HCT116 (cell line): ENCODE measurements at regions not wholly inside any gene's neighbourhood (a gene's known extent, or its start where the extent isn't known, plus 50 kb on each side); places are given as distances from the start of the nearest gene placed in this dataset.

Experiments
- ATAC-seq: fragments of 200-7000 bp; cut with Tn5 transposase; 2 replicates; pipeline ENCODE4 v1.9.1; 2020; ENCODE audit warnings: mild to moderate bottlenecking, moderate library complexity
- BruUV-seq: library from RNA; stranded (reverse); fragments of 400-500 nt; replicated peaks from 2 replicates; lab custom pipeline; 2021; lab: Mats Ljungman, UMichigan
- CTCF ChIA-PET: fragments of 300-600 bp; sonication (Branson Sonifier 250); formaldehyde crosslinking; loops from one replicate; lab custom pipeline; 2021; ENCODE audit warnings: antibody characterized with exemption; lab: Charles Lee
- POLR2A ChIA-PET: fragments of 300-600, 350-600 bp; sonication (Branson Sonifier 250); formaldehyde crosslinking; loops from one replicate; lab custom pipeline; 2021; ENCODE audit warnings: antibody characterized with exemption; lab: Charles Lee
- RAD21 ChIA-PET, 2 experiments: fragments of 300-600 bp; sonication (Branson Sonifier 250); formaldehyde crosslinking; loops; one replicate each; lab custom pipeline; 2023; ENCODE audit warnings: low total read pairs in 2 of 2; ENCODE audit not compliant: uncharacterized antibody in 2 of 2, unreplicated experiment in 2 of 2, low non-redundant PET in 1 of 2; lab: Charles Lee
- DNase-seq: peaks from one replicate; pipeline ENCODE4 v3.0.0-alpha.2; 2010; ENCODE audit warnings: low read depth, low spot score
- H2AFZ ChIP-seq: fragments of 200-600 bp; shearing (Covaris generic), sonication (generic); 2 replicates; pipeline ENCODE4 v1.6.1; 2017; ENCODE audit warnings: low read depth, mixed run types, mixed read lengths, antibody characterized with exemption, low read length; ENCODE audit not compliant: poor library complexity, severe bottlenecking
- H3K27ac ChIP-seq: 2 replicates; pipeline ENCODE4 v1.5.1; 2012; ENCODE audit warnings: low read depth, low read length
- H3K27me3 ChIP-seq: fragments of 200-600 bp; sonication (generic); 2 replicates; pipeline ENCODE4 v1.6.1; 2016; ENCODE audit warnings: mixed run types, low read length, mixed read lengths; ENCODE audit not compliant: insufficient read depth
- H3K36me3 ChIP-seq, 2 experiments: fragments of 200-500 bp in 1 of 2; fragments of 200-600 bp in 1 of 2; sonication (Bioruptor generic) in 1 of 2; sonication (generic) in 1 of 2; 2 replicates each; pipeline versions ENCODE4 v1.5.1 to v1.6.1; 2014 to 2016; ENCODE audit warnings: low read length in 2 of 2, inconsistent platforms in 1 of 2, mixed read lengths in 1 of 2, mixed run types in 1 of 2; ENCODE audit not compliant: insufficient read depth in 2 of 2, control insufficient read depth in 1 of 2
- H3K4me1 ChIP-seq, 2 experiments: fragments of 200-600 bp in 1 of 2; sonication (generic) in 1 of 2; 2 replicates each; pipeline versions ENCODE4 v1.5.1 to v1.6.1; 2012 to 2017; ENCODE audit warnings: low read length in 2 of 2, inconsistent platforms in 1 of 2, mild to moderate bottlenecking in 1 of 2, mixed read lengths in 1 of 2, mixed run types in 1 of 2, moderate library complexity in 1 of 2; ENCODE audit not compliant: insufficient read depth in 2 of 2, control insufficient read depth in 1 of 2
- H3K4me2 ChIP-seq: fragments of 200-600 bp; sonication (generic); 2 replicates; pipeline ENCODE4 v1.6.1; 2017; ENCODE audit warnings: mixed run types, low read length, mixed read lengths
- H3K4me3 ChIP-seq, 2 experiments: fragments of 200-600 bp in 1 of 2; sonication (generic) in 1 of 2; replicated peaks in 1 of 2; 2 replicates each; pipeline ENCODE4 v1.5.1; 2011 to 2016; ENCODE audit warnings: low read length in 2 of 2, control low read depth in 1 of 2, low read depth in 1 of 2, mild to moderate bottlenecking in 1 of 2, mixed read lengths in 1 of 2, mixed run types in 1 of 2
- H3K79me2 ChIP-seq: fragments of 200-600 bp; sonication (generic); 2 replicates; pipeline ENCODE4 v1.6.1; 2017; ENCODE audit warnings: mild to moderate bottlenecking, mixed run types, low read length, moderate library complexity, mixed read lengths; ENCODE audit not compliant: insufficient read depth
- H3K9ac ChIP-seq: fragments of 200-600 bp; sonication (generic); 2 replicates; pipeline ENCODE4 v1.6.1; 2016; ENCODE audit warnings: low read length, mixed read lengths
- H3K9me2 ChIP-seq: fragments of 200-600 bp; sonication (generic), shearing (Covaris generic); 2 replicates; pipeline ENCODE4 v1.6.1; 2017; ENCODE audit warnings: mixed run types, mild to moderate bottlenecking, moderate library complexity; ENCODE audit not compliant: insufficient read depth
- H3K9me3 ChIP-seq, 2 experiments: fragments of 200-500 bp in 1 of 2; fragments of 200-600 bp in 1 of 2; sonication (Bioruptor generic) in 1 of 2; sonication (generic) in 1 of 2; 2 replicates each; pipeline ENCODE4 v1.6.1; 2014 to 2017; ENCODE audit warnings: low read length in 2 of 2, mixed read lengths in 2 of 2, inconsistent platforms in 1 of 2, low read depth in 1 of 2, mild to moderate bottlenecking in 1 of 2, mixed run types in 1 of 2, moderate library complexity in 1 of 2; ENCODE audit not compliant: control insufficient read depth in 1 of 2, insufficient read depth in 1 of 2
- H4K20me1 ChIP-seq: fragments of 200-600 bp; sonication (generic), shearing (Covaris generic); 2 replicates; pipeline ENCODE4 v1.6.1; 2017; ENCODE audit warnings: mixed run types, mild to moderate bottlenecking, moderate library complexity; ENCODE audit not compliant: insufficient read depth
- CEBPB ChIP-seq: IDR thresholded peaks from 2 replicates; pipeline ENCODE4 v1.6.1; 2012; ENCODE audit warnings: low read depth
- ELF1 ChIP-seq: IDR thresholded peaks from 2 replicates; pipeline ENCODE4 v1.6.1; 2012; ENCODE audit warnings: low read depth, borderline replicate concordance
- EZH2phosphoT487 ChIP-seq: fragments of 200-600 bp; IDR thresholded peaks from 2 replicates; pipeline ENCODE4 v1.6.1; 2018; ENCODE audit warnings: antibody characterized with exemption, borderline replicate concordance
- FOSL1 ChIP-seq: IDR thresholded peaks from 2 replicates; pipeline ENCODE4 v1.6.1; 2012; ENCODE audit warnings: low read depth
- JUND ChIP-seq: IDR thresholded peaks from 2 replicates; pipeline ENCODE4 v1.6.1; 2012
- POLR2A ChIP-seq: IDR thresholded peaks from 2 replicates; pipeline ENCODE4 v1.7.0; 2011; ENCODE audit warnings: borderline replicate concordance; ENCODE audit not compliant: insufficient read depth, insufficient read length; ENCODE audit errors: extremely low read depth
- RAD21 ChIP-seq: IDR thresholded peaks from 2 replicates; pipeline ENCODE4 v1.6.1; 2012; ENCODE audit warnings: low read depth, mild to moderate bottlenecking
- SIN3A ChIP-seq: IDR thresholded peaks from 2 replicates; pipeline ENCODE4 v1.6.1; 2012; ENCODE audit warnings: low read depth
- SP1 ChIP-seq: IDR thresholded peaks from 2 replicates; pipeline ENCODE4 v1.6.1; 2012; ENCODE audit warnings: low read depth
- SRF ChIP-seq: IDR thresholded peaks from 2 replicates; pipeline ENCODE4 v1.6.1; 2012; ENCODE audit warnings: low read depth
- TCF7L2 ChIP-seq: IDR thresholded peaks from 2 replicates; pipeline ENCODE4 v1.7.0; 2011; ENCODE audit warnings: borderline replicate concordance, inconsistent platforms; ENCODE audit not compliant: insufficient read depth, insufficient read length; ENCODE audit errors: extremely low read depth
- YY1 ChIP-seq: IDR thresholded peaks from 2 replicates; pipeline ENCODE4 v1.6.1; 2011; ENCODE audit warnings: low read length, low read depth, moderate library complexity, mild to moderate bottlenecking; ENCODE audit not compliant: insufficient replicate concordance; ENCODE audit errors: extremely low read depth
- ZFX ChIP-seq: fragments of 450-650 bp; IDR thresholded peaks from 2 replicates; pipeline ENCODE4 v1.6.1; 2017
- ZNF274 ChIP-seq: fragments of 200-500 bp; sonication (Bioruptor generic); IDR thresholded peaks from 2 replicates; pipeline ENCODE4 v1.6.1; 2014; ENCODE audit warnings: mild to moderate bottlenecking, low read depth, low read length, inconsistent platforms
- intact Hi-C: fragments of 100-400 bp; cut with micrococcal nuclease; formaldehyde crosslinking; loops from 2 replicates; pipeline ENCODE4 v1.10.0; 2022
- TF ChIP-seq, protein P1 (sequence below): IDR thresholded peaks from 2 replicates; pipeline ENCODE4 v1.6.1; 2011; ENCODE audit warnings: mild to moderate bottlenecking, low read length, moderate library complexity; ENCODE audit not compliant: insufficient replicate concordance; ENCODE audit errors: extremely low read depth
- TF ChIP-seq, protein P2 (sequence below): IDR thresholded peaks from 2 replicates; pipeline ENCODE4 v1.6.1; 2012
- TF ChIP-seq, protein P3 (sequence below): IDR thresholded peaks from 2 replicates; pipeline ENCODE4 v1.6.1; 2012

DNA sequence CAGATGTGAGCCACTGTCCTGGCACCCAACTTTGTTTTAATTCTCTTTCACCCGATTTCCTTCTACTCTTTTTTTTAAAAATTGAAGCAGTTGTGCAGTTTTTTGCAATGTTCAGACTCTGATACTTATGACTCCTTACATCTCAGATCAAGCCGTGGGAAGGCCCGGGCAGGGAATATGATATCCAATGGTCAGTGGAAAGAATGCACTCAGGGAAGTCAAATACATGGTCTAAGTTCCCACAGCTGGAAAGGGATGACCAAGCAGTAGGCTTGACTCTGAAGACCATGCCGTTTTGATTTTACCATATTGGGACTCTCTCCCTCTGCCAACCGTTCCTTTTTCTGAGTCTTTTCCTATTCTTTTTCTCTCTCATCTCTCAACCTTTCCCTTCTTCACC is 157.2 kb downstream of the RPLP1 start:
- no TSS peak for BruUV-seq
- Histone ChIP-seq H3K4me3 (no peak overlapping the region), H3K9me3 (no peaks in the 10 kb centered on the region), H3K27ac (no peak overlapping the region), H3K4me2 (no peak overlapping the region), H4K20me1 (no peaks in the 10 kb centered on the region), H3K4me1 (no peaks in the 10 kb centered on the region), H3K79me2 (no peaks in the 10 kb centered on the region), H3K36me3 (no peaks in the 10 kb centered on the region), H3K27me3 (peaks cover 8% of the 10 kb centered on the region; the same call in 1 of the 2 replicates), H2AFZ (no peak overlapping the region), H3K9me2 (no peaks in the 10 kb centered on the region), H3K9ac (no peak overlapping the region)
- ATAC-seq (no peak), DNase-seq (no peak)
- POLR2A ChIA-PET: no interaction called here
- CTCF ChIA-PET: no interaction called here
- RAD21 ChIA-PET: no interaction called here
- intact Hi-C loops: no loop called here
- TF ChIP-seq CEBPB: no peak
- no peak for TF ChIP-seq RAD21
- TF ChIP-seq SRF: no peak
- no peak for TF ChIP-seq ZNF274
- no peak for TF ChIP-seq ZFX
- no peak for TF ChIP-seq POLR2A
- TF ChIP-seq JUND: no peak
- TF ChIP-seq, protein P1, sequence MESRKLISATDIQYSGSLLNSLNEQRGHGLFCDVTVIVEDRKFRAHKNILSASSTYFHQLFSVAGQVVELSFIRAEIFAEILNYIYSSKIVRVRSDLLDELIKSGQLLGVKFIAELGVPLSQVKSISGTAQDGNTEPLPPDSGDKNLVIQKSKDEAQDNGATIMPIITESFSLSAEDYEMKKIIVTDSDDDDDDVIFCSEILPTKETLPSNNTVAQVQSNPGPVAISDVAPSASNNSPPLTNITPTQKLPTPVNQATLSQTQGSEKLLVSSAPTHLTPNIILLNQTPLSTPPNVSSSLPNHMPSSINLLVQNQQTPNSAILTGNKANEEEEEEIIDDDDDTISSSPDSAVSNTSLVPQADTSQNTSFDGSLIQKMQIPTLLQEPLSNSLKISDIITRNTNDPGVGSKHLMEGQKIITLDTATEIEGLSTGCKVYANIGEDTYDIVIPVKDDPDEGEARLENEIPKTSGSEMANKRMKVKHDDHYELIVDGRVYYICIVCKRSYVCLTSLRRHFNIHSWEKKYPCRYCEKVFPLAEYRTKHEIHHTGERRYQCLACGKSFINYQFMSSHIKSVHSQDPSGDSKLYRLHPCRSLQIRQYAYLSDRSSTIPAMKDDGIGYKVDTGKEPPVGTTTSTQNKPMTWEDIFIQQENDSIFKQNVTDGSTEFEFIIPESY: no peak
- no peak for TF ChIP-seq EZH2phosphoT487
- no peak for TF ChIP-seq YY1
- TF ChIP-seq, protein P2, sequence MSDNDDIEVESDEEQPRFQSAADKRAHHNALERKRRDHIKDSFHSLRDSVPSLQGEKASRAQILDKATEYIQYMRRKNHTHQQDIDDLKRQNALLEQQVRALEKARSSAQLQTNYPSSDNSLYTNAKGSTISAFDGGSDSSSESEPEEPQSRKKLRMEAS: no peak
- no peak for TF ChIP-seq SIN3A
- TF ChIP-seq TCF7L2: no peak
- TF ChIP-seq SP1: no peak
- no peak for TF ChIP-seq ELF1
- no peak for TF ChIP-seq FOSL1
- TF ChIP-seq, protein P3, sequence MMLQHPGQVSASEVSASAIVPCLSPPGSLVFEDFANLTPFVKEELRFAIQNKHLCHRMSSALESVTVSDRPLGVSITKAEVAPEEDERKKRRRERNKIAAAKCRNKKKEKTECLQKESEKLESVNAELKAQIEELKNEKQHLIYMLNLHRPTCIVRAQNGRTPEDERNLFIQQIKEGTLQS: no peak
